ACHN (cell line): ENCODE measurements at regions not wholly inside any gene's neighbourhood (a gene's known extent, or its start where the extent isn't known, plus 50 kb on each side); places are given as distances from the start of the nearest gene placed in this dataset.
"Not testable (repeated sequence)": the region's sequence is repeated elsewhere in the genome, so short reads cannot be mapped to it uniquely, and the experiment has no call there.

Source experiments
- DNase-seq: peaks from one replicate; pipeline ENCODE4 v3.0.0-alpha.2; 2015
- in situ Hi-C: cut with HindIII; loops from 2 replicates; pipeline ENCODE4 v1.10.0; 2017; ENCODE audit warnings: low sequenced_read_pairs, low pct_ligation_motif_present, low pct_unique_long_range_greater_than_20kb

GRCh38 chr5:102654559-102655349, 100.4 kb upstream of the PAM start:
- DNase-seq: no peak
- in situ Hi-C loops: no loop called here

- in situ Hi-C loops: no loop called here
- no peak for DNase-seq
Measured at GRCh38 chr5:102659151-102659550, 96.0 kb upstream of the PAM start.

GRCh38 chr5:102660111-102660510, 95.0 kb upstream of the PAM start:
- in situ Hi-C loops: no loop called here
- DNase-seq: no peak

GRCh38 chr5:102663749-102664530, 91.2 kb upstream of the PAM start:
- no peak for DNase-seq
- in situ Hi-C loops: no loop called here

- no peak for DNase-seq
- in situ Hi-C loops: no loop called here
Measured at GRCh38 chr5:102664616-102665335, 90.3 kb upstream of the PAM start.

- no peak for DNase-seq
- in situ Hi-C loops: no loop called here
Measured at GRCh38 chr5:102666164-102666946, 88.8 kb upstream of the PAM start.

- in situ Hi-C loops: no loop called here
- no peak for DNase-seq
Measured at GRCh38 chr5:102668220-102668932, 86.7 kb upstream of the PAM start.

GRCh38 chr5:102670224-102670836, 84.8 kb upstream of the PAM start:
- DNase-seq: peak; percentile 39
- in situ Hi-C loops: no loop called here

- DNase-seq, in situ Hi-C loops: not testable (repeated sequence)
Measured at GRCh38 chr5:102671033-102671734, 83.9 kb upstream of the PAM start.

GRCh38 chr5:102678267-102679058, 76.6 kb upstream of the PAM start:
- peak; percentile 41 for DNase-seq
- in situ Hi-C loops: no loop called here

GRCh38 chr5:102681403-102681983, 73.6 kb upstream of the PAM start:
- in situ Hi-C loops: no loop called here
- peak; percentile 71 for DNase-seq

GRCh38 chr5:102682101-102682647, 72.9 kb upstream of the PAM start:
- in situ Hi-C loops: no loop called here
- DNase-seq: no peak

GRCh38 chr5:102688076-102688475, 67.0 kb upstream of the PAM start:
- peak; percentile 52 for DNase-seq
- in situ Hi-C loops: not testable (repeated sequence)

GRCh38 chr5:102688581-102689342, 66.3 kb upstream of the PAM start:
- DNase-seq, in situ Hi-C loops: not testable (repeated sequence)

GRCh38 chr5:102690910-102691309, 64.2 kb upstream of the PAM start:
- no peak for DNase-seq
- in situ Hi-C loops: no loop called here
